NCI-H2029 treated with DMSO at 0.1 percent for 48 hours (cell line): ENCODE measurements at regions not wholly inside any gene's neighbourhood (a gene's known extent, or its start where the extent isn't known, plus 50 kb on each side); places are given as distances from the start of the nearest gene placed in this dataset.
"Not testable (repeated sequence)": the region's sequence is repeated elsewhere in the genome, so short reads cannot be mapped to it uniquely, and the experiment has no call there.

Experiments
- DNase-seq: peaks from one replicate; lab custom pipeline; 2025; lab: John Stamatoyannopoulos, UW

DNA sequence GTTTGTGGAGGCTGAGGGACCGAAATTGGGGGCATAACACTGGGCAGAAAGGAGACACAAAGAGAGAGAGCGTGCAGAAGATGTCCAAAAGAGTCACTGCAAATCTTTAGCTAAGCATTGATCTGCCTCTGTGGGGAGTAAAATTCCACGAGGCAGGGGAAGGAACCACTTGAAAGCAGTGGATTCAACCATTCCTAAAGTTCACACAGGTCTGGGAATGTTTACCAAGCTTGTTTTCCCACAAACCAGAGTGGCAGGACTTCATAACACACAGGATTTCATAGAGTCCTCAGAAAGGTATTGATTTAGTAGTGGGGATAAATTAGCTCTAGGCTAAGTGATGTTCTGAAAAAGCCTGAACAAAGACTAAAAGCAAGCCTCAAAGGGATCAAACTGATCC, 66.1 kb upstream of the RPL38 start:
- no peak for DNase-seq

DNA sequence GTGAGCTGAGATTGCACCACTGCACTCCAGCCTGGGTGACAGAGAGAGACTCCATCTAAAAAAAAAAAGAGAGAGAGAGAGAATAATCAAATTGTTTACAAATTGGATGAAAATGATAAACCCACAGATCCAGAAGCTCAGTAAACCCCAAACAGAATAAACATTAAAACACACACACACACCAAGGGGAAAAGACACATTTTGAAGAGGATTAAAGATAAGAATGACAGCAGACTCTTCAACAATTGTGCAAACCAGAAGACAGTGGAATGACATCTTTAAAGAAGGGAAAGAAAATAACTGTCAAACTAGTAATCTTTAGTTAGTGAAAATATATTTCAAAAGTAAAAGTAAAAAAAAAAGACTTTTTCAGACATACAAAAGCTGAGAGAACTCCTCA, 64.4 kb upstream of the RPL38 start:
- DNase-seq: no peak

- DNase-seq: no peak
Observed at GRCh38 chr17:74140282-74140681, 63.2 kb upstream of the RPL38 start.

- no peak for DNase-seq
Observed at GRCh38 chr17:74141612-74142011, 61.9 kb upstream of the RPL38 start.

- not testable (repeated sequence) for DNase-seq
Observed at GRCh38 chr17:74143318-74143717, 60.2 kb upstream of the RPL38 start.

- no peak for DNase-seq
Observed at GRCh38 chr17:74145756-74146155, 57.7 kb upstream of the RPL38 start.

- DNase-seq: no peak
Observed at GRCh38 chr17:74146196-74146595, 57.3 kb upstream of the RPL38 start.

GRCh38 chr17:74147056-74147835, 56.2 kb upstream of the RPL38 start:
- DNase-seq: no peak

DNA sequence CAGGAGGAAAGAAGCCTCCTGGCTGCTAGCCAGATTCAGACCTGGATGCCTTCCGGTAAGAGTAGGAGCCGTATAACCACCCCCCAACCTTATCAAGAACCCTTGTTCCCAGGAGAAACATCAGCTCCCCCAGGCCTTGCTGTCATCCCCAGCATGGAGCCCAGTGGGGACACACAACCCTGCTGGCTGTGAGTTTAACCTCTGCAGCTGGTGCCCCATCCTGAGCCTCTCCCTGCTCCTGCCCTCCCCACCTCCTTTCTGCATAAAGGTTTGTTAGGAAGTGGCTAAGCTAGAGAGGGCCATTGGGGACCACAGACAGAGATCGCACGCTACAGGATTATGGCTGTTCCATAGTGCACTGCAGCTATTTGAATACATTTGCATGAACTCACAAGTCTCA, 55.5 kb upstream of the RPL38 start:
- DNase-seq: no peak

DNA sequence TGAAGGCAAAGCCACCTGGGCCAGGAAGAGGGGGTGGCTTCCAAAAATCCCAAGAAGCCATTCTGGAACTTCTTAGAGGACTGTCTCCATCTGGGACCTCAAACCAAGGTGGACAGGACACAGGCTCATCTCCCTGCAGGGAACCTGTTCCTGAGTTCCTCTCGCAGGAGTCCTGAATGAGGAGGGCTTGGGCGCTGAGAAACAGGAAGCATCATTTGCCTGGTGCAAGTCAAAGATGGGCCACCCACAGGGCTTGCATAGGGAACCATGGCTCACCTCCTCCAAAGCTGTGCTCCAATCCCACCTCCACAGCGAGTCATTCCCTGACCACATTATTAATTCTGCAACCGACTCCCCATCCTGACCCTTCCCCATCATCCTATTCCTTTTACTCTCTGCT, 55.0 kb upstream of the RPL38 start:
- DNase-seq: no peak

DNA sequence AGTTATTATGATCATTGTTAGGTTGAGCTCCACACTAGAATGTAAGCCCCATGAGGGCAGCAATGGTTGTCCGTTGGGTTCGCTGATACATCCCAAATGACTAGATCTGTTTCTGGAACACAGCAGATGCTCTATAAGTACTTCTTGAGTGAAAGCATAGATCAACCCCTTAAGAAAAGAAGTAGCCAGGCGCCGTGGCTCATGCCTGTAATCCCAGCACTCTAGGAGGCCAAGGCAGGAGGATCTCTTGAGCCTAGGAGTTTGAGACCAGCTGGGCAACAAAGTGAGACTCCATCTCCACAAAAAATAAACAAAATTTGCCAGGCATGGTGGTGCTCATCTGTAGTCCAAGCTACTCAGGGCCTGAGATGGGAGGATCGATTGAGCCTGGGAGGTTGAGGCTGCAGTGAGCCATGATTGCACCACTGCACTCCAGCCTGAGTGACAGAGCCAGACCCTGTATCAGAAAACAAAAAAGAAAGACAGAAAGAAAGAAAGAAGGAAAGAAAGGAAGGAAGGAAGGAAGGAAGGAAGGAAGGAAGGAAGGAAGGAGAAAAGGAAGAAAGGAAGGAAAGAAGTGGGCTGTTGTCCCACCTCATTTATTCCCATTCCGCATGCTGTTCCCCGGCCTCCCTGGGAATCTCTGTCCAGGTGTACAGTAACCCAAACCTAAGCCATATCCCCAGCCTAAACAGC, 54.4 kb upstream of the RPL38 start:
- DNase-seq: no peak

DNA sequence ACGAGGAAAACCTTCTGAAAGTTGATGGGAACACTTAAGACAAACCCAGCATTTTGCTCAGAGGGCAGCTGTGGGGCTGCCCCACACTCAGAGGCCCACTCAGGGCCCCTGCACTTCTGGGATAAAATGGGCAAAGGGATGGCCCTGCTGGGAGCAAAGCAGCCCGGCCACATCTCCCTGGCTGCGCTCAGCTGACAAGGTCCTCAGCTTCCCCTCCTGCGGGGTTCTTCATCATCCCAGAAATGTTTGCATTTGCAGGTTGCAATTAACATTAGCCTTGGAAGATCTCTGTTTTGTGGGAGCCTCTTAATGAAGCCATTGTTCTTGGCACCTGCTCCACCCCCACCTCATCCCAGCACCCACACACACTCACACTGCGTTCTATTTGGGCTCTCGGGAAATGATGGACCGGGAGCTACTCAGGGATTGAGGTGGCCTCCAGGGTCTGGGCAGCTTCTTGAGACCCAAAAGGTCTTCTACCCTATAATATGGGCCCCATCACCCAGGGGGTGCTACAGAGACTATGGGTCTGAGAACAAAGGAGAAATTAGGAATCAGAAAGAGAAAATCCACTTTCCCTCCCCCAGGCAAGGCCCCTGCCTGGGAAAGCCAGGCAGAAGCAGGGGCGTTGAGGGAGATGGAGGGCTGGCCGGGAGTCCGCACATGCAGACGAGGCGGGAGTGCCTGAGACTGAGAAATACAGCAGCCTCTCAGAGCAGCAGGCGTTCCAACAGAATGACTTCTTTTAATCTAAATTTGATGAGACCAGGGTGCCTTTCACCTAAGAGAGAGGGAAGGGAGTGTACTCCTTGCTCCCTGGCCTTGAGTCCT, 53.7 kb upstream of the RPL38 start:
- no peak for DNase-seq

GRCh38 chr17:74150428-74151025, 53.0 kb upstream of the RPL38 start:
- no peak for DNase-seq

- no peak for DNase-seq
Observed at GRCh38 chr17:74151551-74152315, 51.7 kb upstream of the RPL38 start.

DNA sequence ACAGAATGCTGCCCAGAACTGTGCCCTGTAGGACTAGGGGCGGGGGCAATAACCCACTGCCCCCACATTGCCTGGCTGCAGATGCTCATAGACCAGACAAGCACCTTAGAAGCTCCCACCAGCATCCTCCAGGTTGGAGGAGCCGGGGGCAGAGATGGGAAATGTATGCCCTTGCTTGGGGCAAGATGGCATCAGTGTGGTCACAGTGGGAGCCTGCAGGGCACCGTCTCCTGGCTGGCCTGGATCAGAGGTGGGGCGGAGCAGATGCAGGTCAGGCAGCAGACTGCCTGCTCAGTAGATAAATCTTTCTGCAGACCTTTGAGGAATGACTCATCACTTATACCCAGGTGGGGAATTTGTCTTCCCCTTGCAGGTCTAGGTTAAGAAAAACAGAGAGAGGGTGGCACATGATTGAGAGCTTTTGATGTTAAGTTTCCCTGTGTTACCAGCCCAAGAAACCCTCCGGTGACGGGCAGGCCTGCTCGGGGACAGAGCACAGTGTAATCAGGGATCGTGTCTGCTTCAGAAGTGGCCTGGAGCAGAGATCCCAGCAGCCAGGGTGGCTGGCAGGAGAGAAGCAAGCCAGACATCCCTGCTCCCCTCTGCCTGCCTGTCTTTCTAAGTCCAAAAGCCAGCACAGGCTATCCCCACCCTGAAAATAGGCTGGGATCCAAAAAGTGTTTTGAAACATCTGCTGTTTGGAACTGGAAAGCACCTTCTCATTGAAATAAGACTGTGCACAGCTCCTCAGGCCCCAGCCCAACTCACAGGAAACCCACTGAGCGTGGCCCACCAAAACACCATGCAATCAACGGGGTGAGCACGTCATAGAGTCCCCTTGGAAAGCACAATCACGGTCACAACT, 50.7 kb upstream of the RPL38 start:
- no peak for DNase-seq

DNA sequence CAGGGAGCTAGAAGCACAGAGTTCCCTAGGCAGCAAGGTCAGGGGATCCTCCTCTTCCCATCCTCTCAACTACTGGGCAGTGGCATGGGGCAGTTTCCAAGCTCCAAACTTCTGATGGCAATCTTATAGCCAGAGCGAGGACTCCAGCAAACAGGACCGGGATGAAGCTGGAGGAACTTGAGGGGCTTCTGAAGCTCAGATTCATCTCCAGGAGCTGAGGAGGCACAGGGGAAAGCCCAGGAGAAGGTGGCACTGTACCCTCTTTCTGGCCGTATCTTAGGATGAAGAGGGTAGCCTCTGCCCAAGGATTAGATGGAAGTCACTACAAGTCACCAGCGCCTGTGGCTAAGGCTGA, 50.0 kb upstream of the RPL38 start:
- no peak for DNase-seq
